Naive B cell (primary cell): ENCODE measurements at regions not wholly inside any gene's neighbourhood (a gene's known extent, or its start where the extent isn't known, plus 50 kb on each side); places are given as distances from the start of the nearest gene placed in this dataset.
A peak's percentile ranks its signal among the peaks of the same experiment; 100 is the strongest.

ENCODE experiments used
- ATAC-seq, 2 donors: fragments of 150-1000 bp; cut with Tn5 transposase; 2 replicates each; pipeline ENCODE4 v1.10.0; 2021; ENCODE audit warnings: low read depth in 2 of 2, mild to moderate bottlenecking in 2 of 2, moderate library complexity in 2 of 2
- DNase-seq: peaks from one replicate; pipeline ENCODE4 v3.0.0; 2022
- H3K27ac Mint-ChIP-seq, 6 donors: one replicate each; pipeline ENCODE4 v1.8.0; 2020 to 2022; ENCODE audit warnings: mild to moderate bottlenecking in 6 of 6, mixed read lengths in 6 of 6, moderate library complexity in 5 of 6, inconsistent platforms in 2 of 6
- H3K27me3 Mint-ChIP-seq, 3 donors: one replicate each; pipeline ENCODE4 v1.8.0; 2021 to 2022; ENCODE audit warnings: mixed read lengths in 3 of 3, mild to moderate bottlenecking in 1 of 3
- H3K36me3 Mint-ChIP-seq, 2 donors: one replicate each; pipeline ENCODE4 v1.8.0; 2020 to 2022; ENCODE audit warnings: mixed read lengths in 2 of 2, inconsistent platforms in 1 of 2, mild to moderate bottlenecking in 1 of 2
- H3K4me1 Mint-ChIP-seq, 3 donors: one replicate each; pipeline ENCODE4 v1.8.0; 2020 to 2022; ENCODE audit warnings: mixed read lengths in 3 of 3, inconsistent platforms in 1 of 3, mild to moderate bottlenecking in 1 of 3, moderate library complexity in 1 of 3
- H3K4me3 Mint-ChIP-seq, 8 donors: one replicate each; pipeline ENCODE4 v1.8.0; 2020 to 2022; ENCODE audit warnings: mild to moderate bottlenecking in 8 of 8, mixed read lengths in 8 of 8, moderate library complexity in 8 of 8, inconsistent platforms in 2 of 8
- H3K9me3 Mint-ChIP-seq, 7 donors: one replicate each; pipeline ENCODE4 v1.8.0; 2020 to 2022; ENCODE audit warnings: mixed read lengths in 7 of 7, mild to moderate bottlenecking in 5 of 7, inconsistent platforms in 2 of 7, moderate library complexity in 1 of 7

GRCh38 chr12:67370979-67371378, 101.8 kb downstream of the CAND1 start:
- no peaks in the 10 kb centered on the region for H3K27me3 Mint-ChIP-seq
- peaks cover 0 to 16% (median 3%) of the 10 kb centered on the region in 7 donors for H3K9me3 Mint-ChIP-seq
- H3K27ac Mint-ChIP-seq, result no peak overlapping the region
- peaks cover 8% of the 10 kb centered on the region in 2 donors for H3K36me3 Mint-ChIP-seq
- H3K4me3 Mint-ChIP-seq, result no peak overlapping the region
- H3K4me1 Mint-ChIP-seq, result no peaks in the 10 kb centered on the region
- no peak for ATAC-seq
- DNase-seq, result no peak

GRCh38 chr12:67377021-67377420, 107.9 kb downstream of the CAND1 start:
- Mint-ChIP-seq H3K4me3 (no peak overlapping the region), H3K9me3 (peaks cover 0 to 22% (median 4%) of the 10 kb centered on the region in 7 donors), H3K4me1 (no peaks in the 10 kb centered on the region), H3K27ac (no peak overlapping the region), H3K36me3 (peaks cover 5 to 7% of the 10 kb centered on the region in 2 donors), H3K27me3 (no peaks in the 10 kb centered on the region)
- no peak for ATAC-seq
- no peak for DNase-seq

- Mint-ChIP-seq H3K9me3 (peaks cover 0 to 16% (median 0%) of the 10 kb centered on the region in 7 donors), H3K27me3 (no peaks in the 10 kb centered on the region), H3K4me1 (no peaks in the 10 kb centered on the region), H3K4me3 (no peak overlapping the region), H3K36me3 (peaks cover 0 to 3% of the 10 kb centered on the region in 2 donors), H3K27ac (no peak overlapping the region)
- DNase-seq (no peak), ATAC-seq (no peak)
These were observed 108.4 kb downstream of the CAND1 start for GRCh38 chr12:67377541-67377940.

- peaks cover 0 to 7% (median 0%) of the 10 kb centered on the region in 7 donors for H3K9me3 Mint-ChIP-seq
- no peak for DNase-seq
- no peaks in the 10 kb centered on the region for H3K4me1 Mint-ChIP-seq
- no peaks in the 10 kb centered on the region for H3K27me3 Mint-ChIP-seq
- peak overlapping the region in 1 of 8 donors; percentile 32 for H3K4me3 Mint-ChIP-seq
- no peak for ATAC-seq
- peaks cover 0 to 3% of the 10 kb centered on the region in 2 donors for H3K36me3 Mint-ChIP-seq
- no peak overlapping the region for H3K27ac Mint-ChIP-seq
These were observed 113.2 kb downstream of the CAND1 start for GRCh38 chr12:67382241-67382871.

- DNase-seq (no peak), ATAC-seq (no peak)
- Mint-ChIP-seq H3K4me1 (no peaks in the 10 kb centered on the region), H3K9me3 (peaks cover 0 to 4% (median 0%) of the 10 kb centered on the region in 7 donors), H3K27me3 (no peaks in the 10 kb centered on the region), H3K27ac (peak overlapping the region in 1 of 6 donors; percentile 2), H3K4me3 (no peak overlapping the region), H3K36me3 (peaks cover 0 to 4% of the 10 kb centered on the region in 2 donors)
These were observed 117.9 kb downstream of the CAND1 start for GRCh38 chr12:67386869-67387565.

GRCh38 chr12:67388331-67389138, 119.4 kb downstream of the CAND1 start:
- H3K4me1 Mint-ChIP-seq, result no peaks in the 10 kb centered on the region
- no peaks in the 10 kb centered on the region for H3K27me3 Mint-ChIP-seq

GRCh38 chr12:67390273-67390672, 121.1 kb downstream of the CAND1 start:
- ATAC-seq (no peak), DNase-seq (no peak)
- H3K4me3 Mint-ChIP-seq, result no peak overlapping the region
- H3K27me3 Mint-ChIP-seq, result no peaks in the 10 kb centered on the region
- H3K36me3 Mint-ChIP-seq, result peaks cover 0 to 4% of the 10 kb centered on the region in 2 donors
- no peaks in the 10 kb centered on the region for H3K4me1 Mint-ChIP-seq
- H3K27ac Mint-ChIP-seq, result peak overlapping the region in 1 of 6 donors; percentile 21
- peaks cover 0 to 4% (median 0%) of the 10 kb centered on the region in 7 donors for H3K9me3 Mint-ChIP-seq

More at GRCh38 chr12:67388331-67389138, 119.4 kb downstream of the CAND1 start:
- H3K4me3 Mint-ChIP-seq, result no peak overlapping the region
- H3K36me3 Mint-ChIP-seq, result peaks cover 0 to 4% of the 10 kb centered on the region in 2 donors
- no peak overlapping the region for H3K27ac Mint-ChIP-seq
- DNase-seq (no peak), ATAC-seq (no peak)
- H3K9me3 Mint-ChIP-seq, result peaks cover 0 to 4% (median 0%) of the 10 kb centered on the region in 7 donors

GRCh38 chr12:67391034-67391433, 121.9 kb downstream of the CAND1 start:
- Mint-ChIP-seq H3K27me3 (no peaks in the 10 kb centered on the region), H3K9me3 (peaks cover 0 to 4% (median 0%) of the 10 kb centered on the region in 7 donors), H3K4me3 (no peak overlapping the region), H3K27ac (peak overlapping the region in 1 of 6 donors; percentile 13), H3K36me3 (peaks cover 0 to 4% of the 10 kb centered on the region in 2 donors), H3K4me1 (no peaks in the 10 kb centered on the region)
- no peak for ATAC-seq
- no peak for DNase-seq

GRCh38 chr12:67391656-67392055, 122.5 kb downstream of the CAND1 start:
- Mint-ChIP-seq H3K27me3 (peaks cover 0 to 1% (median 0%) of the 10 kb centered on the region in 3 donors), H3K4me3 (no peak overlapping the region), H3K4me1 (no peaks in the 10 kb centered on the region), H3K27ac (no peak overlapping the region), H3K36me3 (peaks cover 0 to 4% of the 10 kb centered on the region in 2 donors), H3K9me3 (peaks cover 0 to 4% (median 0%) of the 10 kb centered on the region in 7 donors)
- ATAC-seq, result no peak
- DNase-seq, result no peak

- DNase-seq (no peak), ATAC-seq (no peak)
- Mint-ChIP-seq H3K36me3 (peaks cover 0 to 4% of the 10 kb centered on the region in 2 donors), H3K27ac (no peak overlapping the region), H3K9me3 (peaks cover 0 to 4% (median 0%) of the 10 kb centered on the region in 7 donors), H3K27me3 (peaks cover 0 to 7% (median 0%) of the 10 kb centered on the region in 3 donors), H3K4me1 (no peaks in the 10 kb centered on the region), H3K4me3 (no peak overlapping the region)
These were observed 125.4 kb downstream of the CAND1 start for GRCh38 chr12:67394550-67394949.

GRCh38 chr12:67400742-67401141, 131.6 kb downstream of the CAND1 start:
- Mint-ChIP-seq H3K4me1 (no peaks in the 10 kb centered on the region), H3K36me3 (peaks cover 0 to 5% of the 10 kb centered on the region in 2 donors), H3K27me3 (peaks cover 0 to 11% (median 3%) of the 10 kb centered on the region in 3 donors), H3K9me3 (peaks cover 0 to 13% (median 8%) of the 10 kb centered on the region in 7 donors), H3K27ac (no peak overlapping the region), H3K4me3 (no peak overlapping the region)
- no peak for DNase-seq
- no peak for ATAC-seq

- Mint-ChIP-seq H3K27ac (no peak overlapping the region), H3K36me3 (peaks cover 0 to 21% of the 10 kb centered on the region in 2 donors), H3K4me3 (no peak overlapping the region), H3K9me3 (peaks cover 9 to 27% (median 13%) of the 10 kb centered on the region in 7 donors), H3K27me3 (peaks cover 10 to 19% (median 11%) of the 10 kb centered on the region in 3 donors), H3K4me1 (no peaks in the 10 kb centered on the region)
- no peak for DNase-seq
- ATAC-seq, result no peak
These were observed 141.1 kb downstream of the CAND1 start for GRCh38 chr12:67410246-67410645.

- DNase-seq, result no peak
- Mint-ChIP-seq H3K27me3 (peaks cover 8 to 19% (median 10%) of the 10 kb centered on the region in 3 donors), H3K4me3 (no peak overlapping the region), H3K27ac (no peak overlapping the region), H3K4me1 (no peaks in the 10 kb centered on the region), H3K9me3 (peaks cover 6 to 22% (median 10%) of the 10 kb centered on the region in 7 donors), H3K36me3 (peaks cover 0 to 17% of the 10 kb centered on the region in 2 donors)
- no peak for ATAC-seq
These were observed 141.5 kb downstream of the CAND1 start for GRCh38 chr12:67410667-67411067.
